GM12878 (cell line): ENCODE measurements at regions not wholly inside any gene's neighbourhood (a gene's known extent, or its start where the extent isn't known, plus 50 kb on each side); places are given as distances from the start of the nearest gene placed in this dataset.

Experiments
- ATAC-seq: fragments of 200-7000 bp; cut with Tn5 transposase; 3 replicates; pipeline ENCODE4 v1.9.1; 2020; ENCODE audit warnings: mild to moderate bottlenecking, moderate library complexity
- BruUV-seq: library from RNA; stranded (reverse); fragments of 400-500 nt; replicated peaks from 2 replicates; lab custom pipeline; 2021; lab: Mats Ljungman, UMichigan
- CTCF ChIA-PET: fragments of 300-600 bp; sonication (Branson Sonifier 250); formaldehyde crosslinking; extraction: SDS; loops from one replicate; lab custom pipeline; 2021; ENCODE audit warnings: inconsistent platforms; lab: Yijun Ruan, JAX
- POLR2A ChIA-PET: fragments of 350-600 bp; formaldehyde crosslinking; extraction: SDS; loops from one replicate; lab custom pipeline; 2021; ENCODE audit warnings: inconsistent platforms; lab: Charles Lee
- RAD21 ChIA-PET: fragments of 300-600 bp; sonication (Branson Sonifier 250); formaldehyde crosslinking; loops from one replicate; lab custom pipeline; 2023; ENCODE audit warnings: antibody characterized with exemption; ENCODE audit not compliant: unreplicated experiment; lab: Charles Lee
- SMC1A ChIA-PET: fragments of 300-600 bp; sonication (Branson Sonifier 250); formaldehyde crosslinking; loops from one replicate; lab custom pipeline; 2023; ENCODE audit not compliant: unreplicated experiment, uncharacterized antibody; lab: Charles Lee
- DNase-seq: peaks from one replicate; pipeline ENCODE4 v3.0.0-alpha.2; 2011; ENCODE audit warnings: low read depth, low spot score
- FAIRE-seq: peaks from 3 replicates; lab custom pipeline; 2011; peaks lifted over from hg19 to GRCh38; lab: Jason Lieb, UNC
- H2AFZ ChIP-seq: 2 replicates; pipeline ENCODE4 v1.6.0; 2011; ENCODE audit warnings: low read depth, low read length, control low read depth; ENCODE audit not compliant: control insufficient read depth
- H3K27ac ChIP-seq: 2 replicates; pipeline ENCODE4 v1.5.1; 2011; ENCODE audit warnings: control low read depth; ENCODE audit not compliant: control insufficient read depth, insufficient read depth
- H3K27me3 ChIP-seq, 2 experiments: replicated peaks in 1 of 2; 2 replicates each; pipeline versions ENCODE4 v1.6.0 to v1.6.1; 2011; ENCODE audit warnings: low read length in 1 of 2; ENCODE audit not compliant: control insufficient read depth in 2 of 2, insufficient read depth in 2 of 2
- H3K36me3 ChIP-seq, 2 experiments: 2 replicates each; pipeline ENCODE4 v1.5.1; 2011; ENCODE audit warnings: low read length in 1 of 2; ENCODE audit not compliant: control insufficient read depth in 2 of 2, insufficient read depth in 2 of 2
- H3K4me1 ChIP-seq: 2 replicates; pipeline ENCODE4 v1.6.1; 2011; ENCODE audit warnings: mild to moderate bottlenecking, low read length, moderate library complexity, mixed read lengths; ENCODE audit not compliant: control insufficient read depth, insufficient read depth
- H3K4me2 ChIP-seq: 2 replicates; pipeline ENCODE4 v1.6.0; 2011; ENCODE audit warnings: control low read depth; ENCODE audit not compliant: control insufficient read depth, insufficient read depth
- H3K4me3 ChIP-seq: fragments of 200-600 bp; sonication (generic); 2 replicates; pipeline ENCODE4 v1.5.1; 2016
- H3K79me2 ChIP-seq: 2 replicates; pipeline ENCODE4 v1.6.0; 2011; ENCODE audit warnings: low read length; ENCODE audit not compliant: control insufficient read depth, insufficient read depth
- H3K9ac ChIP-seq: 2 replicates; pipeline ENCODE4 v1.8.0; 2011; ENCODE audit warnings: low read length, control low read depth, mixed read lengths; ENCODE audit not compliant: control insufficient read depth, insufficient read depth
- H3K9me3 ChIP-seq: replicated peaks from 3 replicates; pipeline ENCODE4 v1.5.1; 2011; ENCODE audit warnings: mild to moderate bottlenecking, low read length; ENCODE audit not compliant: control insufficient read depth, insufficient read depth
- H4K20me1 ChIP-seq: 2 replicates; pipeline ENCODE4 v1.6.0; 2011; ENCODE audit not compliant: control insufficient read depth, insufficient read depth
- BMI1 ChIP-seq: fragments of 450-650 bp; IDR thresholded peaks from 2 replicates; pipeline ENCODE4 v1.6.1; 2016; ENCODE audit warnings: mild to moderate bottlenecking, moderate library complexity, borderline replicate concordance
- FOXM1 ChIP-seq: IDR thresholded peaks from 2 replicates; pipeline ENCODE4 v1.6.1; 2012; ENCODE audit warnings: low read depth, mild to moderate bottlenecking, inconsistent platforms, low read length, moderate library complexity
- HDAC2 ChIP-seq: fragments of 200-600 bp; sonication (generic); IDR thresholded peaks from 2 replicates; pipeline ENCODE4 v1.6.1; 2017
- HDGF ChIP-seq: fragments of 450-650 bp; IDR thresholded peaks from 2 replicates; pipeline ENCODE4 v1.6.1; 2016; ENCODE audit warnings: antibody characterized with exemption
- PBX3 ChIP-seq: IDR thresholded peaks from 2 replicates; pipeline ENCODE4 v1.6.1; 2011; ENCODE audit warnings: mild to moderate bottlenecking, low read depth, low read length, moderate library complexity; ENCODE audit not compliant: insufficient replicate concordance
- RFX5 ChIP-seq: IDR thresholded peaks from 2 replicates; pipeline ENCODE4 v1.6.1; 2011; ENCODE audit warnings: low read depth, low read length, improper control_type of control experiment
- RUNX3 ChIP-seq: IDR thresholded peaks from 2 replicates; pipeline ENCODE4 v1.6.1; 2012; ENCODE audit warnings: low read length, inconsistent platforms
- SRF ChIP-seq, 2 experiments: IDR thresholded peaks; 2 replicates each; pipeline ENCODE4 v1.6.1; 2011; ENCODE audit warnings: low read depth in 2 of 2, low read length in 2 of 2, mild to moderate bottlenecking in 1 of 2, moderate library complexity in 1 of 2
- TAF1 ChIP-seq: IDR thresholded peaks from 2 replicates; pipeline ENCODE4 v1.6.1; 2011; ENCODE audit warnings: mild to moderate bottlenecking, low read depth, low read length, borderline replicate concordance
- WGBS: methylation state at CpG from one replicate; pipeline ENCODE4 v1.1.6; 2016; ENCODE audit warnings: low lambda C conversion rate; ENCODE audit not compliant: insufficient replicate concordance, insufficient coverage; ENCODE audit errors: missing lambda C conversion rate; 5-methylcytosine and 5-hydroxymethylcytosine counted together
- in situ Hi-C: fragments of 300-500 bp; cut with MboI; formaldehyde crosslinking; loops from 9 replicates; pipeline ENCODE4 v1.14.3; 2018; ENCODE audit warnings: mixed read lengths
- intact Hi-C: fragments of 100-400 bp; cut with micrococcal nuclease; formaldehyde crosslinking; loops from one replicate; pipeline ENCODE4 v1.14.2; 2022; ENCODE audit not compliant: unreplicated experiment

GRCh38 chr16:79762217-79762616 is 161.7 kb upstream of the MAF start:
- no TSS peak for BruUV-seq

GRCh38 chr16:79758615-79759346 is 158.2 kb upstream of the MAF start:
- in situ Hi-C loops (no loop called here), intact Hi-C loops (no loop called here)
- ATAC-seq (no peak), FAIRE-seq (no peak), DNase-seq (no peak)
- CTCF ChIA-PET = no interaction called here
- no peak for TF ChIP-seq BMI1
- TF ChIP-seq TAF1 = no peak
- no peak for TF ChIP-seq HDGF
- TF ChIP-seq FOXM1 = no peak
- TF ChIP-seq RFX5 = no peak
- TF ChIP-seq PBX3 = no peak
- no peak for TF ChIP-seq HDAC2
- SMC1A ChIA-PET = no interaction called here
- POLR2A ChIA-PET = no interaction called here
- Histone ChIP-seq H4K20me1 (no peaks in the 10 kb centered on the region), H3K4me1 (no peaks in the 10 kb centered on the region), H3K27ac (no peak overlapping the region), H3K9ac (no peak overlapping the region), H3K4me3 (no peak overlapping the region), H3K79me2 (no peaks in the 10 kb centered on the region), H2AFZ (no peak overlapping the region), H3K27me3 (no peaks in the 10 kb centered on the region), H3K36me3 (no peaks in the 10 kb centered on the region), H3K9me3 (no peaks in the 10 kb centered on the region), H3K4me2 (no peak overlapping the region)
- BruUV-seq = no TSS peak
- RAD21 ChIA-PET = no interaction called here
- 58% methylated on average over 15 of the region's 15 CpGs for WGBS

More at GRCh38 chr16:79762217-79762616, 161.7 kb upstream of the MAF start:
- intact Hi-C loops = no loop called here
- Histone ChIP-seq H2AFZ (no peak overlapping the region), H3K27me3 (no peaks in the 10 kb centered on the region), H3K4me3 (no peak overlapping the region), H4K20me1 (no peaks in the 10 kb centered on the region), H3K36me3 (no peaks in the 10 kb centered on the region), H3K9ac (no peak overlapping the region), H3K9me3 (no peaks in the 10 kb centered on the region), H3K4me2 (no peak overlapping the region), H3K79me2 (no peaks in the 10 kb centered on the region), H3K27ac (no peak overlapping the region), H3K4me1 (no peaks in the 10 kb centered on the region)
- 60% methylated on average over 3 of the region's 3 CpGs for WGBS
- CTCF ChIA-PET = no interaction called here
- in situ Hi-C loops = no loop called here
- RAD21 ChIA-PET = no interaction called here
- TF ChIP-seq RUNX3 (peak; percentile 42), SRF (IDR thresholded peaks at IDR 0.05; ENCODE audit: low read depth in 2 of 2, low read length in 2 of 2) (no peak)
- POLR2A ChIA-PET = no interaction called here
- FAIRE-seq (no peak), DNase-seq (no peak), ATAC-seq (no peak)
- SMC1A ChIA-PET = no interaction called here
